GM21390 (cell line): ENCODE measurements at regions not wholly inside any gene's neighbourhood (a gene's known extent, or its start where the extent isn't known, plus 50 kb on each side); places are given as distances from the start of the nearest gene placed in this dataset.

Experiments used
- ATAC-seq: cut with Tn5 transposase; IDR thresholded peaks from one replicate; pipeline ENCODE4 v1.9.1; 2021; ENCODE audit not compliant: unreplicated experiment

- no peak for ATAC-seq
Observed at GRCh38 chr22:49235463-49236300, 592.0 kb downstream of the BRD1 start.

- ATAC-seq: no peak
Observed at GRCh38 chr22:49234459-49234858, 593.2 kb downstream of the BRD1 start.

GRCh38 chr22:49233507-49234100 is 594.1 kb downstream of the BRD1 start:
- ATAC-seq: no peak

GRCh38 chr22:49232319-49233067 is 595.2 kb downstream of the BRD1 start:
- ATAC-seq: no peak

GRCh38 chr22:49230194-49230577 is 597.5 kb downstream of the BRD1 start:
- ATAC-seq: no peak

GRCh38 chr22:49229483-49230193 is 598.0 kb downstream of the BRD1 start:
- ATAC-seq: no peak

GRCh38 chr22:49228431-49229037 is 599.1 kb downstream of the BRD1 start:
- ATAC-seq: no peak

- ATAC-seq: no peak
Observed at GRCh38 chr22:49227670-49228069, 600.0 kb downstream of the BRD1 start.

- no peak for ATAC-seq
Observed at GRCh38 chr22:49226096-49226495, 601.6 kb downstream of the BRD1 start.

- ATAC-seq: no peak
Observed at GRCh38 chr22:49224243-49224642, 603.4 kb downstream of the BRD1 start.

GRCh38 chr22:49218142-49218541 is 609.5 kb downstream of the BRD1 start:
- no peak for ATAC-seq

GRCh38 chr22:49216579-49216978 is 611.1 kb downstream of the BRD1 start:
- ATAC-seq: no peak

- ATAC-seq: no peak
Observed at GRCh38 chr22:49215840-49216239, 611.8 kb downstream of the BRD1 start.

- no peak for ATAC-seq
Observed at GRCh38 chr22:49214976-49215375, 612.7 kb downstream of the BRD1 start.

- no peak for ATAC-seq
Observed at GRCh38 chr22:49213731-49214352, 613.8 kb downstream of the BRD1 start.

GRCh38 chr22:49212466-49212865 is 615.2 kb downstream of the BRD1 start:
- no peak for ATAC-seq

- no peak for ATAC-seq
Observed at GRCh38 chr22:49212002-49212401, 615.7 kb downstream of the BRD1 start.

- no peak for ATAC-seq
Observed at GRCh38 chr22:49211176-49211575, 616.5 kb downstream of the BRD1 start.

- ATAC-seq: no peak
Observed at GRCh38 chr22:49210606-49211005, 617.1 kb downstream of the BRD1 start.

GRCh38 chr22:49209452-49210195 is 618.0 kb downstream of the BRD1 start:
- ATAC-seq: no peak
